ENCODE measurements at regions not wholly inside any gene's neighbourhood (a gene's known extent, or its start where the extent isn't known, plus 50 kb on each side); places are given as distances from the start of the nearest gene placed in this dataset.

DNA sequence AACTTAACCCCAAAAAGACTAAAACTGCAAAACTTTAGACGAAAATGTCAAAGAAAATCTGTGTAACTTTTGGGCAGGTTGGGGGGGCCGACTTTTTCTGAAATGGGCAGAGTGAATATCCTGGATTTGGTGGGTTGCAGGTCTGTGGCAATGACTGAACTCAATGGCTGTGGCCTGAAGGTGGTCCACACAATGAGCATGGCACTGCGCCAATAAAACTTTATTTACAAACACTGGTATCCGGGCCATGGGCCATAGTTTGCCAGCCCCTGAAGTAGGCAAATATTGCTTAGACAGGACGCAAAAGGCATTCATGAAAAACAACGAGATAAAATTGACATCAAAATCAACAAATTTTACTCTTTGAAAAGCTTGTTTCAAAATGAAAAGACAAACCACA, 66.2 kb downstream of the RTP5 start:
- TF ChIP-seq CTCF (IDR thresholded peaks at IDR 0.05; ENCODE audit: control extremely low read depth in 1 of 3, insufficient read depth in 1 of 3, low read depth in 1 of 3, low read length in 3 of 3): no peak
- no peak for TF ChIP-seq SUZ12 (IDR thresholded peaks at IDR 0.05; ENCODE audit: low read length)
- no peak for TF ChIP-seq JUND (IDR thresholded peaks at IDR 0.05; ENCODE audit: low read length)
- TF ChIP-seq CEBPB (IDR thresholded peaks at IDR 0.05; ENCODE audit: low read depth, low read length): no peak
- TF ChIP-seq CBX8 (IDR thresholded peaks at IDR 0.05; ENCODE audit: borderline replicate concordance, low read depth, low read length): no peak

All from H1 (cell line).